H1 (cell line): ENCODE measurements at regions not wholly inside any gene's neighbourhood (a gene's known extent, or its start where the extent isn't known, plus 50 kb on each side); places are given as distances from the start of the nearest gene placed in this dataset.

ENCODE experiments used
- EP300 ChIP-seq, 2 experiments: IDR thresholded peaks; 1 replicate in 1 of 2; 2 replicates in 1 of 2; pipeline ENCODE4 v1.6.1; 2011 to 2012; ENCODE audit warnings: low read depth in 2 of 2, low read length in 2 of 2, mild to moderate bottlenecking in 2 of 2, borderline replicate concordance in 1 of 2, inconsistent platforms in 1 of 2, moderate library complexity in 1 of 2
- HDAC6 ChIP-seq: IDR thresholded peaks from one replicate; pipeline ENCODE4 v1.7.1; 2012; ENCODE audit warnings: low read depth, mild to moderate bottlenecking, inconsistent platforms, low read length, moderate library complexity
- TF ChIP-seq, protein P1 (sequence below): IDR thresholded peaks from 2 replicates; pipeline ENCODE4 v1.6.1; 2011; ENCODE audit warnings: low read depth, mild to moderate bottlenecking, low read length; ENCODE audit not compliant: insufficient read depth

DNA sequence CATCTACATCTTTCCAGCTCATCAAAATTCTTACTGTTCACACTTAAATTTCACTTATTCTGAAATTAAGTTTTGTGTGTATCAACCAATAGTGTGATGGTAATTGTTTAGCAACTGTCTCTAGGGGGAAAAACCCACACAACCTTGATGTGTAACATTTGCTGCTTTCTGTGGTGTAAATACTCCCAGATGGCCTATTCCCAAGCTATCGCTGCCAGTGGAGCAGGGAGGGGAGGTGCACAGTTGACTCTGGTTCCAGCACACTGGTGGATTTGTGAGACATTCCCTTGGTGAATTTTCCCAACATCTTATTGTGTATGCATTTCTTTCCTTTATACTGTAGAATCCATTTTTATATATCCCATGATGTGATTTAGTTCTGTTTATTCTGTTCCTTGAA, 275.9 kb upstream of the SHH start (continued):
- TF ChIP-seq HDAC6 (no peak), EP300 (IDR thresholded peaks at IDR 0.05; ENCODE audit: borderline replicate concordance in 1 of 2, low read depth in 2 of 2, low read length in 2 of 2) (no peak)
- TF ChIP-seq, protein P1, sequence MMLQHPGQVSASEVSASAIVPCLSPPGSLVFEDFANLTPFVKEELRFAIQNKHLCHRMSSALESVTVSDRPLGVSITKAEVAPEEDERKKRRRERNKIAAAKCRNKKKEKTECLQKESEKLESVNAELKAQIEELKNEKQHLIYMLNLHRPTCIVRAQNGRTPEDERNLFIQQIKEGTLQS = no peak
